GM12891 (cell line): ENCODE measurements at regions not wholly inside any gene's neighbourhood (a gene's known extent, or its start where the extent isn't known, plus 50 kb on each side); places are given as distances from the start of the nearest gene placed in this dataset.

ENCODE experiments used
- PAX5 ChIP-seq: IDR thresholded peaks from 2 replicates; pipeline ENCODE4 v1.6.1; 2011; ENCODE audit warnings: low read length, moderate library complexity, mild to moderate bottlenecking; ENCODE audit not compliant: insufficient read depth, severe bottlenecking
- POLR2A ChIP-seq: IDR thresholded peaks from 2 replicates; pipeline ENCODE4 v1.6.1; 2011; ENCODE audit warnings: low read depth, low read length, control low read depth
- POLR2AphosphoS5 ChIP-seq: IDR thresholded peaks from 2 replicates; pipeline ENCODE4 v1.6.1; 2011; ENCODE audit warnings: low read depth, low read length, control low read depth
- POU2F2 ChIP-seq: IDR thresholded peaks from 2 replicates; pipeline ENCODE4 v1.6.1; 2011; ENCODE audit warnings: low read depth, mild to moderate bottlenecking, control low read depth, low read length, moderate library complexity
- SPI1 ChIP-seq: IDR thresholded peaks from 2 replicates; pipeline ENCODE4 v1.6.1; 2011; ENCODE audit warnings: low read depth, low read length, control low read depth
- TAF1 ChIP-seq: IDR thresholded peaks from 2 replicates; pipeline ENCODE4 v1.6.1; 2011; ENCODE audit warnings: low read depth, low read length, control low read depth

DNA sequence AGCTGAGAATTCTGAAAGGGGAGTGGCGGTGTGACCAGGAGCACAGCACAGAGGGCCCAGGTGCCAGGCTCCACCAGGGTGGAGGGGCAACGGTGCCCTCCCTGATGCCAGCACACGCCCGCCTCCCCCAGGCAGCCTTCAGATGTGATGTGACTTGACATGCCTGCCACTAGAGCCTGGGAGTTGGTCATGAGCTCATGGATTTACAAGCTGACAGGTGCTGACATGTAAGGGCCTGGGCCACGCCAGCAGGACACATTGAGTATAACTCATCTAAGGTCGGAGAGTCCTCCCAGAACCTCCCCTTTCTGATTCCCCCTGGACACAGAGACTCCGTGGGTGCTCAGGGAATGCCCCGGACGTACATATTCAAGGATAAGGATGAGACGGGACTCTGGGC lies 74.2 kb downstream of the LSM5 start:
- TF ChIP-seq POLR2AphosphoS5 (no peak), POLR2A (no peak), SPI1 (no peak), TAF1 (no peak), PAX5 (no peak), POU2F2 (no peak)
